MM.1S (cell line): ENCODE measurements at regions not wholly inside any gene's neighbourhood (a gene's known extent, or its start where the extent isn't known, plus 50 kb on each side); places are given as distances from the start of the nearest gene placed in this dataset.

Experiments used
- DNase-seq: peaks from one replicate; pipeline ENCODE4 v3.0.0-alpha.2; 2015
- H2AFZ ChIP-seq: fragments of 300-600 bp; sonication (generic); 2 replicates; pipeline ENCODE4 v1.6.0; 2016; ENCODE audit warnings: antibody characterized with exemption, low read length
- H3F3A ChIP-seq: fragments of 300-600 bp; sonication (generic); 2 replicates; pipeline ENCODE4 v1.6.1; 2016; ENCODE audit warnings: mild to moderate bottlenecking, antibody characterized with exemption, low read length, moderate library complexity, mixed read lengths; ENCODE audit not compliant: insufficient read depth
- H3K27ac ChIP-seq: fragments of 300-600 bp; sonication (generic); 2 replicates; pipeline ENCODE4 v1.5.1; 2016; ENCODE audit warnings: mild to moderate bottlenecking, low read length
- H3K27me3 ChIP-seq: fragments of 300-600 bp; sonication (generic); replicated peaks from 2 replicates; pipeline ENCODE4 v1.6.0; 2016; ENCODE audit warnings: low read length; ENCODE audit not compliant: insufficient read depth
- H3K36me3 ChIP-seq: fragments of 300-600 bp; sonication (generic); replicated peaks from 2 replicates; pipeline ENCODE4 v1.6.1; 2016; ENCODE audit warnings: mild to moderate bottlenecking, low read length, mixed read lengths; ENCODE audit not compliant: insufficient read depth
- H3K4me1 ChIP-seq: fragments of 300-600 bp; sonication (generic); 2 replicates; pipeline ENCODE4 v1.6.1; 2016; ENCODE audit warnings: low read length, mixed read lengths
- H3K4me2 ChIP-seq: fragments of 300-600 bp; sonication (generic); 2 replicates; pipeline ENCODE4 v1.6.0; 2016; ENCODE audit warnings: low read depth, low read length
- H3K4me3 ChIP-seq: fragments of 300-600 bp; sonication (generic); 2 replicates; pipeline ENCODE4 v1.5.1; 2016; ENCODE audit warnings: low read length, mixed read lengths
- H3K79me2 ChIP-seq: fragments of 300-600 bp; sonication (generic); 2 replicates; pipeline ENCODE4 v1.6.1; 2016; ENCODE audit warnings: mixed run types, low read length, mixed read lengths
- H3K9ac ChIP-seq: fragments of 300-600 bp; sonication (generic); 2 replicates; pipeline ENCODE4 v1.6.1; 2016; ENCODE audit warnings: low read length, mixed read lengths
- H3K9me2 ChIP-seq: fragments of 300-600 bp; sonication (generic); replicated peaks from 2 replicates; pipeline ENCODE4 v1.6.1; 2016; ENCODE audit warnings: mild to moderate bottlenecking, low read length, mixed read lengths; ENCODE audit not compliant: insufficient read depth
- H3K9me3 ChIP-seq: fragments of 300-600 bp; sonication (generic); replicated peaks from 2 replicates; pipeline ENCODE4 v1.6.1; 2016; ENCODE audit warnings: mild to moderate bottlenecking, low read length, mixed read lengths; ENCODE audit not compliant: insufficient read depth
- H4K20me1 ChIP-seq: fragments of 300-600 bp; sonication (generic); 2 replicates; pipeline ENCODE4 v1.6.1; 2016; ENCODE audit warnings: mild to moderate bottlenecking, low read length, moderate library complexity, mixed read lengths; ENCODE audit not compliant: insufficient read depth
- CTCF ChIP-seq: fragments of 300-600 bp; sonication (generic); IDR thresholded peaks from 2 replicates; pipeline ENCODE4 v1.5.1; 2016; ENCODE audit warnings: antibody characterized with exemption, low read length, mixed read lengths
- EZH2 ChIP-seq: fragments of 300-600 bp; sonication (generic); optimal IDR thresholded peaks from 2 replicates; pipeline ENCODE3; 2017; ENCODE audit warnings: low read depth, mild to moderate bottlenecking, antibody characterized with exemption, low read length, mixed read lengths
- EZH2phosphoT487 ChIP-seq: fragments of 300-600 bp; sonication (generic); IDR thresholded peaks from 2 replicates; pipeline ENCODE4 v1.6.1; 2018; ENCODE audit warnings: antibody characterized with exemption, low read length

- no peak overlapping the region for H3K27ac ChIP-seq
- no peak overlapping the region for H3K4me2 ChIP-seq
- H3K36me3 ChIP-seq = no peaks in the 10 kb centered on the region
- H3K9ac ChIP-seq = no peak overlapping the region
- H3K27me3 ChIP-seq = no peaks in the 10 kb centered on the region
- DNase-seq = no peak
- no peaks in the 10 kb centered on the region for H3K9me3 ChIP-seq
- no peaks in the 10 kb centered on the region for H3K4me1 ChIP-seq
- H3K79me2 ChIP-seq = no peaks in the 10 kb centered on the region
- no peaks in the 10 kb centered on the region for H3F3A ChIP-seq
- TF ChIP-seq CTCF (no peak), EZH2 (no peak)
- no peak overlapping the region for H2AFZ ChIP-seq
- no peaks in the 10 kb centered on the region for H3K9me2 ChIP-seq
- no peaks in the 10 kb centered on the region for H4K20me1 ChIP-seq
- no peak overlapping the region for H3K4me3 ChIP-seq
Measured at GRCh38 chr3:94996743-94997142, 933.9 kb downstream of the NSUN3 start.

DNA sequence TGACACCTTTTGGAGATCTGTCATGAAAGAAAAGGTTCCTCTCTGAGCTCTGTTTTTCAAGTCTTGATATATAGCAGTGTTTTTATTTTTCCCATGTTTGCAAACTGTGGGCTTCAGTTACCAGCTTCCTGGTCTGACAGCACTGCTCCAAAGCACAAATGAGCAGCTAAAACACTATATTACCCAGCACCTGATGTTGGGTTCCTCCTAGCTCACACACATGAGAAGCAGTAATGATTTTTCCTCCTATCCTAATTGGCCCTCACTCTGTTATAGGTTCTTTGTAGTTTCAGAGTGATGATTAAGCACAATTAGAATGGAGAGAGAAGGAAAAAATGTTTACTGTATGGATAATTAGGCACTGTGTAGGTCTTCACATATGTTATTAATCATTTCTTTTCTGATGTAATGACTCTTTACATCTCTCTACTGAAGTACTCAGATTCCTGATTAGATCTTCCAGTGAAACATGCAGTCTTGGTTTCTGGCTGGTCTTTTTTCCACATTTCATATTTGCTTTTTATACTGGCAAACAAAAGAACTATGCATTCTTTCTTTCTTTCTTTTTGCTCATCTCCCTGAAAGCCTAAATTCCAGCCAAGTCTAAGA, 939.7 kb downstream of the NSUN3 start:
- no peak overlapping the region for H3K9ac ChIP-seq

DNA sequence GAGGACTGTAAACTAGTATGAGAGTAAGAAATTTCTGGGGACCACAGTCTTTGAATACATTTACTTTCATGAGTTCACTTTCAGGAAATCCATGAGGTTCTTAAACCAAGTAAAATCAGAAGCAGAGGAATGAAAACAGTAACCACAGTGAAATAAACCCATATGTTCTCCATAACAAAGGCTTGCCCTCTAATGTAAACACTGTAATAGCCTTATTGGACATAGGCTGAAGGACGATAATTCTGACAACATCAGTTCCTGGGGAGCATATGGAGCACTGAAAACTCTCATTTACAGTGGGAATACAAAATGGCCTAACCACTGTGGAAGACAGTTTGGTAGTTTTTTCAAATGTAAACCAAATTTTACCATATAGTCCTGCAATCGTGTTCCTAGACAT, 965.8 kb downstream of the NSUN3 start:
- no peak for DNase-seq
- no peaks in the 10 kb centered on the region for H3K79me2 ChIP-seq
- H2AFZ ChIP-seq = no peak overlapping the region
- no peaks in the 10 kb centered on the region for H3K9me2 ChIP-seq
- H3K4me1 ChIP-seq = no peaks in the 10 kb centered on the region
- no peaks in the 10 kb centered on the region for H3K36me3 ChIP-seq
- H3K27ac ChIP-seq = no peak overlapping the region
- H3K4me3 ChIP-seq = no peak overlapping the region
- no peak overlapping the region for H3K4me2 ChIP-seq
- no peak overlapping the region for H3K9ac ChIP-seq
- no peaks in the 10 kb centered on the region for H3K27me3 ChIP-seq
- H3K9me3 ChIP-seq = no peaks in the 10 kb centered on the region
- TF ChIP-seq CTCF = no peak
- no peaks in the 10 kb centered on the region for H3F3A ChIP-seq
- H4K20me1 ChIP-seq = no peaks in the 10 kb centered on the region

More for the DNA sequence above, 939.7 kb downstream of the NSUN3 start:
- Histone ChIP-seq H4K20me1 (no peaks in the 10 kb centered on the region), H3K9me2 (no peaks in the 10 kb centered on the region), H3K27me3 (no peaks in the 10 kb centered on the region), H3K9me3 (no peaks in the 10 kb centered on the region), H3K4me2 (no peak overlapping the region), H3K36me3 (no peaks in the 10 kb centered on the region), H2AFZ (no peak overlapping the region), H3K4me1 (no peaks in the 10 kb centered on the region), H3K79me2 (no peaks in the 10 kb centered on the region), H3K27ac (no peak overlapping the region), H3F3A (no peaks in the 10 kb centered on the region), H3K4me3 (no peak overlapping the region)
- no peak for DNase-seq
- TF ChIP-seq EZH2 = no peak
- no peak for TF ChIP-seq EZH2phosphoT487
- no peak for TF ChIP-seq CTCF
